Endothelial cell of umbilical vein (primary cell): ENCODE measurements at regions not wholly inside any gene's neighbourhood (a gene's known extent, or its start where the extent isn't known, plus 50 kb on each side); places are given as distances from the start of the nearest gene placed in this dataset.

Experiments
- BruUV-seq: library from RNA; stranded (reverse); fragments of 400-500 nt; replicated peaks from 2 replicates; lab custom pipeline; 2021; lab: Mats Ljungman, UMichigan
- CTCF ChIA-PET: fragments of 300-600, 350-600 bp; sonication (Branson Sonifier 250); formaldehyde crosslinking; loops from one replicate; lab custom pipeline; 2021; ENCODE audit warnings: antibody characterized with exemption, inconsistent platforms; lab: Charles Lee
- POLR2A ChIA-PET: fragments of 300-600, 350-600 bp; sonication (Branson Sonifier 250); formaldehyde crosslinking; loops from one replicate; lab custom pipeline; 2021; ENCODE audit warnings: antibody characterized with exemption, inconsistent platforms; lab: Charles Lee
- DNase-seq: peaks from one replicate; pipeline ENCODE4 v3.0.0-alpha.2; 2011; ENCODE audit warnings: low read depth, low spot score
- FAIRE-seq: peaks from 2 replicates; lab custom pipeline; 2011; peaks lifted over from hg19 to GRCh38; lab: Jason Lieb, UNC
- H2AFZ ChIP-seq: 2 replicates; pipeline ENCODE4 v1.6.0; 2012; ENCODE audit warnings: low read depth, low read length, control low read depth, inconsistent platforms
- H3K27ac ChIP-seq: 2 replicates; pipeline ENCODE4 v1.5.1; 2011; ENCODE audit warnings: low read depth, mild to moderate bottlenecking, control low read depth, low read length, moderate library complexity; ENCODE audit not compliant: insufficient read depth
- H3K27me3 ChIP-seq, 2 experiments: 2 replicates each; pipeline versions ENCODE4 v1.6.0 to v1.6.1; 2011; ENCODE audit warnings: low read length in 2 of 2, mixed read lengths in 1 of 2; ENCODE audit not compliant: control insufficient read depth in 2 of 2, insufficient read depth in 2 of 2
- H3K36me3 ChIP-seq, 2 experiments: 2 replicates in 1 of 2; 3 replicates in 1 of 2; pipeline ENCODE4 v1.5.1; 2011; ENCODE audit warnings: low read length in 2 of 2, mild to moderate bottlenecking in 1 of 2, moderate library complexity in 1 of 2; ENCODE audit not compliant: control insufficient read depth in 2 of 2, insufficient read depth in 2 of 2; ENCODE audit errors: extremely low read depth in 1 of 2
- H3K4me1 ChIP-seq: 3 replicates; pipeline ENCODE4 v1.5.1; 2011; ENCODE audit warnings: mild to moderate bottlenecking, low read length; ENCODE audit not compliant: control insufficient read depth, insufficient read depth; ENCODE audit errors: extremely low read depth
- H3K4me2 ChIP-seq: 2 replicates; pipeline ENCODE4 v1.6.1; 2011; ENCODE audit warnings: low read length, control low read depth, mixed read lengths; ENCODE audit not compliant: insufficient read depth
- H3K4me3 ChIP-seq, 3 experiments: fragments of 200-600 bp in 1 of 3; sonication (generic), shearing (Covaris generic) in 1 of 3; replicated peaks in 1 of 3; 2 replicates each; pipeline ENCODE4 v1.5.1; 2011 to 2016; ENCODE audit warnings: control low read depth in 3 of 3, low read length in 3 of 3, mild to moderate bottlenecking in 2 of 3, inconsistent platforms in 1 of 3, low read depth in 1 of 3, moderate library complexity in 1 of 3; ENCODE audit not compliant: insufficient read depth in 1 of 3
- H3K79me2 ChIP-seq: 2 replicates; pipeline ENCODE4 v1.6.0; 2012; ENCODE audit warnings: low read length, inconsistent platforms; ENCODE audit not compliant: control insufficient read depth, insufficient read depth
- H3K9ac ChIP-seq: replicated peaks from 2 replicates; pipeline ENCODE3; 2011; ENCODE audit warnings: low read length, control low read depth; ENCODE audit not compliant: insufficient read depth; ENCODE audit errors: extremely low read depth
- H3K9me1 ChIP-seq: replicated peaks from 3 replicates; pipeline ENCODE4 v1.6.0; 2011; ENCODE audit warnings: mild to moderate bottlenecking, low read length; ENCODE audit not compliant: control insufficient read depth, insufficient read depth; ENCODE audit errors: extremely low read depth
- H3K9me3 ChIP-seq: replicated peaks from 2 replicates; pipeline ENCODE4 v1.5.1; 2012; ENCODE audit warnings: low read length, inconsistent platforms; ENCODE audit not compliant: control insufficient read depth, insufficient read depth
- H4K20me1 ChIP-seq: replicated peaks from 2 replicates; pipeline ENCODE3; 2011; ENCODE audit warnings: mild to moderate bottlenecking, low read length; ENCODE audit not compliant: control insufficient read depth, insufficient read depth; ENCODE audit errors: extremely low read depth
- EZH2 ChIP-seq: IDR thresholded peaks from 2 replicates; pipeline ENCODE4 v1.6.1; 2012; ENCODE audit warnings: borderline replicate concordance, low read depth, mild to moderate bottlenecking, moderate library complexity, low read length, inconsistent platforms; ENCODE audit not compliant: severe bottlenecking
- FOS ChIP-seq: IDR thresholded peaks from 2 replicates; pipeline ENCODE4 v1.6.1; 2011; ENCODE audit warnings: mild to moderate bottlenecking, low read length, moderate library complexity, borderline replicate concordance; ENCODE audit not compliant: insufficient read depth
- GATA2 ChIP-seq: IDR thresholded peaks from 2 replicates; pipeline ENCODE4 v1.7.0; 2011; ENCODE audit warnings: low read depth, mild to moderate bottlenecking, moderate library complexity, mixed read lengths, low read length; ENCODE audit not compliant: insufficient read length, insufficient read depth
- JUN ChIP-seq: IDR thresholded peaks from 2 replicates; pipeline ENCODE4 v1.6.1; 2011; ENCODE audit warnings: borderline replicate concordance, low read depth; ENCODE audit not compliant: insufficient read length, insufficient read depth
- MAX ChIP-seq: IDR thresholded peaks from 2 replicates; pipeline ENCODE4 v1.6.1; 2011; ENCODE audit not compliant: insufficient read depth, insufficient read length
- MYC ChIP-seq: IDR thresholded peaks from one replicate; pipeline ENCODE4 v1.6.1; 2011; ENCODE audit warnings: mild to moderate bottlenecking, low read depth, low read length
- POLR2A ChIP-seq: IDR thresholded peaks from 2 replicates; pipeline ENCODE4 v1.6.1; 2012; ENCODE audit warnings: low read depth, mild to moderate bottlenecking, control low read depth, low read length
- POLR2AphosphoS5 ChIP-seq: IDR thresholded peaks from 2 replicates; pipeline ENCODE4 v1.6.1; 2012; ENCODE audit warnings: low read depth, mild to moderate bottlenecking, control low read depth, low read length, moderate library complexity; ENCODE audit not compliant: insufficient read depth
- dilution Hi-C: fragments of 300-500 bp; cut with MboI; formaldehyde crosslinking; loops from one replicate; pipeline ENCODE4 v1.15.0; 2019; ENCODE audit warnings: low sequenced_read_pairs; ENCODE audit not compliant: extremely low pct_ligation_motif_present
- intact Hi-C: fragments of 100-400 bp; cut with micrococcal nuclease; formaldehyde crosslinking; loops from one replicate; pipeline ENCODE4 v1.10.0; 2022
- TF ChIP-seq, protein P1 (sequence below), 2 donors: IDR thresholded peaks; 1 replicate in 1 of 2; 2 replicates in 1 of 2; pipeline ENCODE4 v1.5.1; 2011; ENCODE audit warnings: low read length in 2 of 2, mild to moderate bottlenecking in 2 of 2, moderate library complexity in 2 of 2, control low read depth in 1 of 2, inconsistent platforms in 1 of 2, low read depth in 1 of 2; ENCODE audit not compliant: insufficient read depth in 1 of 2; ENCODE audit errors: extremely low read depth in 1 of 2

DNA sequence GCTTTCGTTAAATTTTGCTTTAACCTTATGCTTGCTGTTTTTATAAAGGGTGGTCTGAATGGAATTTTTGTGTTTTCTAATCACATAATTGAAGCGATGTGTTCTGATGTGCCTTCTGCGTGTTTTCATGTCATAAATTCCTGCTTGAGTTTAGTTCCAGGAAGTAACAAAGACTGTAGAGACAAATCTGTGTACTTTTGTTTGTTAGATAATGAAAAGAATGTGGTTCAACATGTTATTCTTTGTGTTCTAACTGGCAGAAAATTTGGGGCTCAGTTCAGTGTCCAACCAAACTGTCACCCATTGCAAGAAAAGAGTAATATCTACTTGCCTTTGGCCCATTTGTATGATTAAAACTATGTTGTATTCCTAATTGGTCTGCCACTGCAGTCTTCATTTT is 324.0 kb downstream of the DIPK2A start:
- Histone ChIP-seq H3K27me3 (no peaks in the 10 kb centered on the region), H4K20me1 (no peaks in the 10 kb centered on the region), H3K9me1 (no peaks in the 10 kb centered on the region), H3K27ac (no peak overlapping the region), H3K9me3 (no peaks in the 10 kb centered on the region), H3K79me2 (no peaks in the 10 kb centered on the region), H2AFZ (peak overlapping the region; percentile 57), H3K4me2 (no peak overlapping the region), H3K9ac (no peak overlapping the region), H3K4me3 (no peak overlapping the region), H3K4me1 (no peaks in the 10 kb centered on the region), H3K36me3 (no peaks in the 10 kb centered on the region)
- TF ChIP-seq MAX (no peak), MYC (no peak), JUN (no peak), EZH2 (no peak), FOS (no peak), POLR2A (no peak), POLR2AphosphoS5 (no peak), GATA2 (no peak)
- TF ChIP-seq, protein P1, sequence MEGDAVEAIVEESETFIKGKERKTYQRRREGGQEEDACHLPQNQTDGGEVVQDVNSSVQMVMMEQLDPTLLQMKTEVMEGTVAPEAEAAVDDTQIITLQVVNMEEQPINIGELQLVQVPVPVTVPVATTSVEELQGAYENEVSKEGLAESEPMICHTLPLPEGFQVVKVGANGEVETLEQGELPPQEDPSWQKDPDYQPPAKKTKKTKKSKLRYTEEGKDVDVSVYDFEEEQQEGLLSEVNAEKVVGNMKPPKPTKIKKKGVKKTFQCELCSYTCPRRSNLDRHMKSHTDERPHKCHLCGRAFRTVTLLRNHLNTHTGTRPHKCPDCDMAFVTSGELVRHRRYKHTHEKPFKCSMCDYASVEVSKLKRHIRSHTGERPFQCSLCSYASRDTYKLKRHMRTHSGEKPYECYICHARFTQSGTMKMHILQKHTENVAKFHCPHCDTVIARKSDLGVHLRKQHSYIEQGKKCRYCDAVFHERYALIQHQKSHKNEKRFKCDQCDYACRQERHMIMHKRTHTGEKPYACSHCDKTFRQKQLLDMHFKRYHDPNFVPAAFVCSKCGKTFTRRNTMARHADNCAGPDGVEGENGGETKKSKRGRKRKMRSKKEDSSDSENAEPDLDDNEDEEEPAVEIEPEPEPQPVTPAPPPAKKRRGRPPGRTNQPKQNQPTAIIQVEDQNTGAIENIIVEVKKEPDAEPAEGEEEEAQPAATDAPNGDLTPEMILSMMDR (IDR thresholded peaks at IDR 0.05; ENCODE audit: extremely low read depth in 1 of 2, insufficient read depth in 1 of 2, low read depth in 1 of 2, low read length in 2 of 2): no peak
- BruUV-seq: no TSS peak
- ChIA-PET CTCF (no interaction called here), POLR2A (no interaction called here)
- FAIRE-seq (no peak), DNase-seq (peak; percentile 12)
- intact Hi-C loops (no loop called here), dilution Hi-C loops (no loop called here)
